Peyer's patch (tissue), 4 donors: ENCODE measurements at regions not wholly inside any gene's neighbourhood (a gene's known extent, or its start where the extent isn't known, plus 50 kb on each side); places are given as distances from the start of the nearest gene placed in this dataset.

Experiments used
- DNase-seq, 3 donors: peaks; one replicate each; pipeline ENCODE4 v3.0.0-alpha.2; 2017 to 2019
- H3K27ac ChIP-seq, 4 donors: fragments of 200-600 bp; sonication (generic); one replicate each; pipeline ENCODE4 v1.5.1; 2016 to 2019
- H3K27me3 ChIP-seq, 2 donors: fragments of 200-600 bp; sonication (generic); one replicate each; pipeline ENCODE4 v1.5.1; 2019
- H3K36me3 ChIP-seq, 3 donors: fragments of 200-600 bp; sonication (generic); one replicate each; pipeline ENCODE4 v1.5.1; 2016 to 2019
- H3K4me1 ChIP-seq, 4 donors: fragments of 200-600 bp; sonication (generic); one replicate each; pipeline ENCODE4 v1.5.1; 2016 to 2019
- H3K4me3 ChIP-seq, 4 donors: fragments of 200-600 bp; sonication (generic); 1 replicate in 3 of 4; 2 replicates in 1 of 4; pipeline ENCODE4 v1.5.1; 2016 to 2019; ENCODE audit warnings: mild to moderate bottlenecking in 1 of 4
- H3K9me3 ChIP-seq, 4 donors: fragments of 200-600 bp; sonication (generic); one replicate each; pipeline ENCODE4 v1.5.1; 2016 to 2019; ENCODE audit warnings: mild to moderate bottlenecking in 1 of 4
- CTCF ChIP-seq, 6 experiments: fragments of 450-650 bp in 4 of 6; fragments of 200-600 bp in 2 of 6; sonication (generic) in 1 of 6; IDR thresholded peaks; one replicate each; pipeline ENCODE4 v1.5.1; 2017 to 2019; ENCODE audit warnings: antibody characterized with exemption in 6 of 6, mild to moderate bottlenecking in 3 of 6, moderate library complexity in 1 of 6
- POLR2A ChIP-seq, 2 donors: fragments of 450-650 bp; IDR thresholded peaks; one replicate each; pipeline ENCODE4 v1.5.1; 2017; ENCODE audit warnings: antibody characterized with exemption in 2 of 2, mild to moderate bottlenecking in 2 of 2, moderate library complexity in 2 of 2

- TF ChIP-seq CTCF (IDR thresholded peaks at IDR 0.05) (no peak), POLR2A (IDR thresholded peaks at IDR 0.05) (no peak)
- H3K9me3 ChIP-seq, result no peaks in the 10 kb centered on the region
These were observed 140.9 kb downstream of the KCNRG start for GRCh38 chr13:50156140-50156539.

GRCh38 chr13:50156561-50157127 lies 141.4 kb downstream of the KCNRG start:
- H3K27me3 ChIP-seq, result no peaks in the 10 kb centered on the region
- H3K36me3 ChIP-seq, result no peaks in the 10 kb centered on the region
- peaks cover 0 to 5% (median 2%) of the 10 kb centered on the region in 4 donors for H3K4me1 ChIP-seq
- H3K4me3 ChIP-seq, result no peak overlapping the region
- H3K9me3 ChIP-seq, result no peaks in the 10 kb centered on the region
- DNase-seq, result no peak
- no peak overlapping the region for H3K27ac ChIP-seq
- TF ChIP-seq POLR2A (IDR thresholded peaks at IDR 0.05), result no peak
- TF ChIP-seq CTCF (IDR thresholded peaks at IDR 0.05), result no peak

More at GRCh38 chr13:50156140-50156539, 140.9 kb downstream of the KCNRG start:
- no peak for DNase-seq
- H3K4me1 ChIP-seq, result peaks cover 0 to 5% (median 2%) of the 10 kb centered on the region in 4 donors
- H3K27me3 ChIP-seq, result no peaks in the 10 kb centered on the region
- H3K4me3 ChIP-seq, result no peak overlapping the region
- H3K36me3 ChIP-seq, result no peaks in the 10 kb centered on the region
- H3K27ac ChIP-seq, result no peak overlapping the region

- Histone ChIP-seq H3K27ac (no peak overlapping the region), H3K9me3 (no peaks in the 10 kb centered on the region), H3K4me1 (peaks cover 0 to under 1% (median 0%) of the 10 kb centered on the region in 4 donors), H3K27me3 (no peaks in the 10 kb centered on the region), H3K4me3 (no peak overlapping the region), H3K36me3 (no peaks in the 10 kb centered on the region)
- DNase-seq, result no peak
- TF ChIP-seq POLR2A (IDR thresholded peaks at IDR 0.05) (no peak), CTCF (IDR thresholded peaks at IDR 0.05) (no peak)
These were observed 143.3 kb downstream of the KCNRG start for GRCh38 chr13:50158385-50159165.

- no peaks in the 10 kb centered on the region for H3K36me3 ChIP-seq
- H3K27ac ChIP-seq, result no peak overlapping the region
- H3K9me3 ChIP-seq, result no peaks in the 10 kb centered on the region
- no peaks in the 10 kb centered on the region for H3K27me3 ChIP-seq
- no peak for TF ChIP-seq CTCF (IDR thresholded peaks at IDR 0.05)
- no peak for TF ChIP-seq POLR2A (IDR thresholded peaks at IDR 0.05)
- DNase-seq, result no peak
- no peaks in the 10 kb centered on the region for H3K4me1 ChIP-seq
- no peak overlapping the region for H3K4me3 ChIP-seq
These were observed 144.4 kb downstream of the KCNRG start for GRCh38 chr13:50159607-50160006.

GRCh38 chr13:50161052-50161451 lies 145.8 kb downstream of the KCNRG start:
- Histone ChIP-seq H3K4me1 (no peaks in the 10 kb centered on the region), H3K4me3 (no peak overlapping the region), H3K9me3 (no peaks in the 10 kb centered on the region), H3K27ac (no peak overlapping the region), H3K27me3 (no peaks in the 10 kb centered on the region), H3K36me3 (no peaks in the 10 kb centered on the region)
- TF ChIP-seq POLR2A (IDR thresholded peaks at IDR 0.05) (no peak), CTCF (IDR thresholded peaks at IDR 0.05) (no peak)
- no peak for DNase-seq
